Neural progenitor cell (in vitro differentiated cells): ENCODE measurements at regions not wholly inside any gene's neighbourhood (a gene's known extent, or its start where the extent isn't known, plus 50 kb on each side); places are given as distances from the start of the nearest gene placed in this dataset.

Experiments used
- DNase-seq: peaks from one replicate; pipeline ENCODE4 v3.0.0-alpha.2; 2016; ENCODE audit warnings: low spot score
- H2AFZ ChIP-seq: fragments of 200-600 bp; sonication (generic); replicated peaks from 2 replicates; pipeline ENCODE4 v1.6.1; 2016; ENCODE audit warnings: antibody characterized with exemption
- H3F3A ChIP-seq: fragments of 200-600 bp; sonication (generic); 2 replicates; pipeline ENCODE4 v1.6.1; 2016; ENCODE audit warnings: antibody characterized with exemption, low read depth
- H3K27ac ChIP-seq: fragments of 200-600 bp; sonication (generic); 2 replicates; pipeline ENCODE4 v1.5.1; 2016; ENCODE audit warnings: mild to moderate bottlenecking
- H3K27me3 ChIP-seq: fragments of 200-600 bp; sonication (generic); 2 replicates; pipeline ENCODE4 v1.6.1; 2016; ENCODE audit warnings: mild to moderate bottlenecking, moderate library complexity
- H3K36me3 ChIP-seq: fragments of 200-600 bp; sonication (generic); 2 replicates; pipeline ENCODE4 v1.5.1; 2016
- H3K4me1 ChIP-seq: fragments of 200-600 bp; sonication (generic); 2 replicates; pipeline ENCODE4 v1.6.1; 2016; ENCODE audit warnings: mixed run types
- H3K4me2 ChIP-seq: fragments of 200-600 bp; sonication (generic); 2 replicates; pipeline ENCODE4 v1.6.1; 2016
- H3K4me3 ChIP-seq: fragments of 200-600 bp; sonication (generic); 2 replicates; pipeline ENCODE4 v1.5.1; 2016
- H3K79me2 ChIP-seq: fragments of 200-600 bp; sonication (generic); 2 replicates; pipeline ENCODE4 v1.6.1; 2016; ENCODE audit warnings: low read depth
- H3K9ac ChIP-seq: fragments of 200-600 bp; sonication (generic); 2 replicates; pipeline ENCODE4 v1.6.1; 2016
- H3K9me3 ChIP-seq: fragments of 200-600 bp; sonication (generic); 2 replicates; pipeline ENCODE4 v1.5.1; 2016; ENCODE audit warnings: low read depth
- H4K20me1 ChIP-seq: fragments of 200-600 bp; sonication (generic); 2 replicates; pipeline ENCODE4 v1.6.1; 2016; ENCODE audit warnings: low read depth
- H3K27ac Mint-ChIP-seq: 3 replicates; pipeline ENCODE4 v1.8.0; 2021; ENCODE audit warnings: mixed read lengths
- H3K27me3 Mint-ChIP-seq: 2 replicates; pipeline ENCODE4 v1.8.0; 2022; ENCODE audit warnings: low read depth, mild to moderate bottlenecking, inconsistent platforms, moderate library complexity, mixed read lengths; ENCODE audit not compliant: insufficient read depth
- H3K36me3 Mint-ChIP-seq: 3 replicates; pipeline ENCODE4 v1.8.0; 2021; ENCODE audit warnings: mixed read lengths
- H3K4me1 Mint-ChIP-seq: 3 replicates; pipeline ENCODE4 v1.8.0; 2021; ENCODE audit warnings: mixed read lengths
- H3K4me3 Mint-ChIP-seq: 3 replicates; pipeline ENCODE4 v1.8.0; 2021; ENCODE audit warnings: mild to moderate bottlenecking, moderate library complexity, mixed read lengths
- H3K9me3 Mint-ChIP-seq: 3 replicates; pipeline ENCODE4 v1.8.0; 2020; ENCODE audit warnings: mixed read lengths
- EZH2 ChIP-seq: fragments of 200-600 bp; sonication (generic); IDR thresholded peaks from 2 replicates; pipeline ENCODE4 v1.6.1; 2017; ENCODE audit warnings: antibody characterized with exemption, mild to moderate bottlenecking, moderate library complexity
- EZH2phosphoT487 ChIP-seq: fragments of 200-600 bp; sonication (generic); IDR thresholded peaks from 2 replicates; pipeline ENCODE4 v1.6.1; 2017; ENCODE audit warnings: antibody characterized with exemption
- TF ChIP-seq, protein P1 (sequence below): fragments of 200-600 bp; sonication (generic); IDR thresholded peaks from 2 replicates; pipeline ENCODE4 v1.5.1; 2017; ENCODE audit warnings: antibody characterized with exemption, mild to moderate bottlenecking

DNA sequence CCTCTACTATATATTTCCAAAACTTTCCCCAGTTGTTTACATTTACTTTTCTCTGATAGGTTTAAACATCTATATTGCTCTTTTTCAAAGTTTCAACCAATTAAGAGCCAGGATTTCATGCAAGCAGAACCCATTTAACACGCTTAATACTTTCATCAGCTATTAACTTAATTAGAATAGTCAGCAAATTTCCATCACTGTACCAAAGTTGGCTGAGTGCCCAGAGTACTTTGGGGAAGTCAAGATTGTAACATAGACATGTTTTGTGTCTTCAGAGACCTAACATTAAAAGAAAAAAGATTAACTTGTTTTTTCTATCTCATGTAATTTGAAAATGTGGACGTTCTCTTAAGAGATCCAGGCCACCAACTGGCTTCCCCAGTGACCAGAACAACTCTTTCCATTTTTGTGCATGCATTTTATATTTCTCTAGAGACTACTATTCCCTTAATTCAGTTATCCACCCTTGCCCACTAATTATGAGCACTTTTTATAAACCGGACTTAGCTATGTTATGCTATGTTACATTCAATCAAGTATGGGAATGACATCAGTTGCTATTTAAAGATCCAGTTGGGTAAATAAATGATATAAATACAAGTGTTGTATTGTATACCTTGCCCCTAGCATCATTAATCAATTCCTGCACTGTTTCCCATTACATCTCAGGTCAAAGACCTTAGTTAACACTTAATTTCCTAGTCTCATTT lies 478.1 kb upstream of the NMUR2 start:
- Histone ChIP-seq H3K9ac (no peak overlapping the region), H3F3A (no peaks in the 10 kb centered on the region), H3K27me3 (no peaks in the 10 kb centered on the region), H3K4me1 (no peaks in the 10 kb centered on the region), H3K27ac (no peak overlapping the region), H3K4me2 (no peak overlapping the region), H3K79me2 (no peaks in the 10 kb centered on the region), H3K36me3 (no peaks in the 10 kb centered on the region), H3K9me3 (no peaks in the 10 kb centered on the region), H3K4me3 (no peak overlapping the region), H2AFZ (no peak overlapping the region), H4K20me1 (no peaks in the 10 kb centered on the region)
- H3K27me3 Mint-ChIP-seq = peaks cover 2% of the 10 kb centered on the region
- no peaks in the 10 kb centered on the region for H3K4me1 Mint-ChIP-seq
- H3K9me3 Mint-ChIP-seq = no peaks in the 10 kb centered on the region
- H3K36me3 Mint-ChIP-seq = no peaks in the 10 kb centered on the region
- TF ChIP-seq EZH2phosphoT487 (no peak), EZH2 (no peak)
- TF ChIP-seq, protein P1, sequence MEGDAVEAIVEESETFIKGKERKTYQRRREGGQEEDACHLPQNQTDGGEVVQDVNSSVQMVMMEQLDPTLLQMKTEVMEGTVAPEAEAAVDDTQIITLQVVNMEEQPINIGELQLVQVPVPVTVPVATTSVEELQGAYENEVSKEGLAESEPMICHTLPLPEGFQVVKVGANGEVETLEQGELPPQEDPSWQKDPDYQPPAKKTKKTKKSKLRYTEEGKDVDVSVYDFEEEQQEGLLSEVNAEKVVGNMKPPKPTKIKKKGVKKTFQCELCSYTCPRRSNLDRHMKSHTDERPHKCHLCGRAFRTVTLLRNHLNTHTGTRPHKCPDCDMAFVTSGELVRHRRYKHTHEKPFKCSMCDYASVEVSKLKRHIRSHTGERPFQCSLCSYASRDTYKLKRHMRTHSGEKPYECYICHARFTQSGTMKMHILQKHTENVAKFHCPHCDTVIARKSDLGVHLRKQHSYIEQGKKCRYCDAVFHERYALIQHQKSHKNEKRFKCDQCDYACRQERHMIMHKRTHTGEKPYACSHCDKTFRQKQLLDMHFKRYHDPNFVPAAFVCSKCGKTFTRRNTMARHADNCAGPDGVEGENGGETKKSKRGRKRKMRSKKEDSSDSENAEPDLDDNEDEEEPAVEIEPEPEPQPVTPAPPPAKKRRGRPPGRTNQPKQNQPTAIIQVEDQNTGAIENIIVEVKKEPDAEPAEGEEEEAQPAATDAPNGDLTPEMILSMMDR = no peak
- no peak for DNase-seq
- H3K4me3 Mint-ChIP-seq = no peak overlapping the region
- no peak overlapping the region for H3K27ac Mint-ChIP-seq

DNA sequence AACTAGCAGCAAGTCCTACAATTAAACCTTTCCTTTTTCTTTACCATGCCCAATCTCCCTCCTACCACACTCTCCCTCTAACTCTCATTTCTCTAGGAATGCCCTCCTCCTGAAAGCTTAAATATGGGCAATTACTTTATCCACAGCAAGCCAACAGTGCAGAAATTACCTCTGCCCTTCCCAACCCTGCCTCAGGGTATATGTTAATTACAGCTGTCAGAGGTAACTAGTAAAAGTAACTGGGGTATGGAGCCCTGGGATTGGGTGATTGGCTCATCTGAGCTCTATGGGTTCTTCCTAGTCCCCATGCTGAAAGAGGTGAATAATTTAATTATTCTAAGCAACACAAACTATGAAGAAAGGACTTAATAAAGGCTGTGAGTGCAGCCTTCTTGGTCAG lies 478.9 kb upstream of the NMUR2 start:
- Histone ChIP-seq H2AFZ (peak overlapping the region; percentile 45), H3K9ac (no peak overlapping the region), H3K9me3 (no peaks in the 10 kb centered on the region), H3K36me3 (no peaks in the 10 kb centered on the region), H3K27ac (no peak overlapping the region), H3K4me2 (no peak overlapping the region), H4K20me1 (no peaks in the 10 kb centered on the region), H3K27me3 (no peaks in the 10 kb centered on the region), H3K4me3 (no peak overlapping the region), H3F3A (no peaks in the 10 kb centered on the region), H3K4me1 (no peaks in the 10 kb centered on the region), H3K79me2 (no peaks in the 10 kb centered on the region)
- H3K4me3 Mint-ChIP-seq = no peak overlapping the region
- no peak for DNase-seq
- H3K36me3 Mint-ChIP-seq = no peaks in the 10 kb centered on the region
- H3K27me3 Mint-ChIP-seq = no peaks in the 10 kb centered on the region
- TF ChIP-seq, protein P1 = no peak
- H3K27ac Mint-ChIP-seq = no peak overlapping the region
- H3K4me1 Mint-ChIP-seq = no peaks in the 10 kb centered on the region
- no peaks in the 10 kb centered on the region for H3K9me3 Mint-ChIP-seq

DNA sequence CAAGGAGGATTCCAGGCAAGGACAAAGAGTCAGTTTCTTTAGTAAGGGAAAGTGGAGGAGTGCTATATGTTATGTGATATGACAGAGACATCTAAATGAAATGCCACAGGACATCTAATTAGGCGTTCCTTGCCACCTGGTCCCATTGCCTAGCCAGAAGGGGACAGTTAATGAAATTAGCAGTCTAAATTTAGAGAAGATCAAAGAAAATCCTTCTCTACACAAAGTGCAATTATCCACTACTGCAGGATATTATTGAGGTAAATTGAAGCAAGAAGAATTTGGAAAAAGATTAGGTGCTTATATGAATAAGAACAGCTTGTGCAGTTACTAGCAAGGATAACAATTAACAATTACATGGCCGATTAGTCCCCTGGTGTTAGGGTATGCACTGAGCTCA lies 495.3 kb upstream of the NMUR2 start:
- no peaks in the 10 kb centered on the region for H3K27me3 Mint-ChIP-seq
- Histone ChIP-seq H3K9me3 (no peaks in the 10 kb centered on the region), H3K36me3 (no peaks in the 10 kb centered on the region), H3K4me3 (no peak overlapping the region), H3K4me1 (peaks cover 21% of the 10 kb centered on the region), H3K27ac (no peak overlapping the region), H4K20me1 (no peaks in the 10 kb centered on the region), H3K27me3 (no peaks in the 10 kb centered on the region), H2AFZ (no peak overlapping the region), H3K9ac (no peak overlapping the region), H3K4me2 (peak overlapping the region; percentile 28), H3K79me2 (no peaks in the 10 kb centered on the region), H3F3A (peaks cover 19% of the 10 kb centered on the region)
- H3K36me3 Mint-ChIP-seq = no peaks in the 10 kb centered on the region
- H3K4me1 Mint-ChIP-seq = peaks cover 11% of the 10 kb centered on the region
- H3K9me3 Mint-ChIP-seq = no peaks in the 10 kb centered on the region
- no peak overlapping the region for H3K27ac Mint-ChIP-seq
- peak; percentile 42 for DNase-seq
- TF ChIP-seq EZH2phosphoT487 = peak; percentile 60
- TF ChIP-seq EZH2 = no peak
- TF ChIP-seq, protein P1 = no peak
- H3K4me3 Mint-ChIP-seq = no peak overlapping the region
